D341Med (cell line): ENCODE measurements at regions not wholly inside any gene's neighbourhood (a gene's known extent, or its start where the extent isn't known, plus 50 kb on each side); places are given as distances from the start of the nearest gene placed in this dataset.

ENCODE experiments used
- DNase-seq: peaks from one replicate; pipeline ENCODE4 v3.0.0; 2012; ENCODE audit warnings: low spot score

- DNase-seq = no peak
Measured at GRCh38 chr18:44590956-44591670, 89.6 kb upstream of the SETBP1 start.

GRCh38 chr18:44592639-44593038, 88.0 kb upstream of the SETBP1 start:
- DNase-seq = no peak

GRCh38 chr18:44594799-44595467, 85.8 kb upstream of the SETBP1 start:
- no peak for DNase-seq

GRCh38 chr18:44597797-44598196, 82.9 kb upstream of the SETBP1 start:
- DNase-seq = no peak

GRCh38 chr18:44598514-44598913, 82.2 kb upstream of the SETBP1 start:
- DNase-seq = no peak

GRCh38 chr18:44599412-44599811, 81.3 kb upstream of the SETBP1 start:
- DNase-seq = no peak

- DNase-seq = no peak
Measured at GRCh38 chr18:44601447-44601846, 79.2 kb upstream of the SETBP1 start.

GRCh38 chr18:44602380-44602779, 78.3 kb upstream of the SETBP1 start:
- no peak for DNase-seq

- no peak for DNase-seq
Measured at GRCh38 chr18:44602845-44603244, 77.8 kb upstream of the SETBP1 start.

- no peak for DNase-seq
Measured at GRCh38 chr18:44609181-44609941, 71.3 kb upstream of the SETBP1 start.

GRCh38 chr18:44620812-44621211, 59.9 kb upstream of the SETBP1 start:
- no peak for DNase-seq

GRCh38 chr18:44624052-44624451, 56.6 kb upstream of the SETBP1 start:
- DNase-seq = no peak

- no peak for DNase-seq
Measured at GRCh38 chr18:44625386-44625785, 55.3 kb upstream of the SETBP1 start.

- no peak for DNase-seq
Measured at GRCh38 chr18:44626236-44626635, 54.5 kb upstream of the SETBP1 start.

GRCh38 chr18:44626807-44627206, 53.9 kb upstream of the SETBP1 start:
- no peak for DNase-seq

- DNase-seq = no peak
Measured at GRCh38 chr18:44627280-44627679, 53.4 kb upstream of the SETBP1 start.

- no peak for DNase-seq
Measured at GRCh38 chr18:44629406-44629805, 51.3 kb upstream of the SETBP1 start.

GRCh38 chr18:44630118-44630517, 50.6 kb upstream of the SETBP1 start:
- no peak for DNase-seq
